HG03045 (cell line): ENCODE measurements at regions not wholly inside any gene's neighbourhood (a gene's known extent, or its start where the extent isn't known, plus 50 kb on each side); places are given as distances from the start of the nearest gene placed in this dataset.

Experiments
- ATAC-seq: cut with Tn5 transposase; IDR thresholded peaks from one replicate; pipeline ENCODE4 v1.9.1; 2021; ENCODE audit warnings: mild to moderate bottlenecking, moderate library complexity; ENCODE audit not compliant: unreplicated experiment

GRCh38 chr6:132868057-132868456, 53.7 kb downstream of the RPS12 start:
- ATAC-seq, result no peak

- peak; percentile 100 for ATAC-seq
Observed at GRCh38 chr6:132872923-132873322, 58.6 kb downstream of the RPS12 start.

DNA sequence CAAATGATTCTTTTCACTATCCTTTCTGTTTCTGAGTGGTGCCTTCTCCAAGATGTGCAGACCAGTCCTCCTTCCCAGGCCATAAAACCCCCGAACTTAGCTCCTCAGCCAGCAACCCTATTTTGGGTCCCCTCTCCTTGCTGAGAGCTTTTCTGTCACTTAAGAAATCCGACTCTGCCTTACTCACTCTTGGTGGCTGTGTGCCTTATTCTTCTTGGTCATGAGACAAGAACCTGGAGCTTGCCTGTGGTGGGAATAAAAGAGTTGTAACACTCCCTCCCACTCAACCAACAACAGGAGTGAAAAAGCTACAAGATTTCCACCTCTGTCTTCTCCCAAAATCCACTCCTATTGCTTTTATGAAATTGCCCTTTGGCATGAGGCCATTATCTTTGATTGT, 62.6 kb downstream of the RPS12 start:
- no peak for ATAC-seq

DNA sequence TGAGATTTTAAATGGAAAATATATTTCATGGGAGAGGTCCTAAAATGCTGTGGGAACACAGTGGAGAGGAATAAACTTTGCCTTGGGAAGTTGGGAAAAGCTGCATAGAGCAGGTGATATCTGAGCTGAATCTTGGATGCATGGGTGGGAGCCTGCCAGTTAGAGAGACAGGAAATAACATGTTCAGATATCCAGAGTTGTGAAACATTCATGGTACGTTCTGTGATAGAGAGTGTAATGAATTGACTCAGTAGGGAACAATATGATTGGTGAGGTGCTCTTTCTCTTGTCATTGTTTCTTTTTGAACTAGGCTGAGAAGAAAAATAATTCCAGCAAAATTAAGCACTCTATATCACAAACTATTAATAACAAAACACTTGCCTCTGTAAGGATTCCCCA, 72.8 kb downstream of the RPS12 start:
- ATAC-seq, result no peak

DNA sequence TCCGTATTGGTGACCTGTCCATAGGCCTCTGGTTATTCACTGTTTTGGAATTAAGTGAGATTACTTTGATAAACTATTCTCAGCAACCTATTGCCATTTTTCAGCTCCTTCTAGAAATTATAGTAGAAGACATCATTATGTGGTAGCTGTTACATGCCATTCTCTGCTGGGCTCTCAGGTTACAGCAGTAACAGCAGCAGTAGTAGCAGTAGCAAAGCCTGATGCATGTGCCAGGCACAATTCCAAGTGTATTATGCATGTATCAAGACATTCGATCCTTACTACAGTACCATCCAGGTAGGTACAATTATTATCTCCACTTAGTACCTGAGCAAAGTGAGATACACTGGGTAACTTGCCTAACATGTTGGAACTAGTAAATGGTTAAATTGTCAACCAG, 74.3 kb downstream of the RPS12 start:
- ATAC-seq, result no peak

GRCh38 chr6:132892929-132893771, 78.8 kb downstream of the RPS12 start:
- no peak for ATAC-seq

DNA sequence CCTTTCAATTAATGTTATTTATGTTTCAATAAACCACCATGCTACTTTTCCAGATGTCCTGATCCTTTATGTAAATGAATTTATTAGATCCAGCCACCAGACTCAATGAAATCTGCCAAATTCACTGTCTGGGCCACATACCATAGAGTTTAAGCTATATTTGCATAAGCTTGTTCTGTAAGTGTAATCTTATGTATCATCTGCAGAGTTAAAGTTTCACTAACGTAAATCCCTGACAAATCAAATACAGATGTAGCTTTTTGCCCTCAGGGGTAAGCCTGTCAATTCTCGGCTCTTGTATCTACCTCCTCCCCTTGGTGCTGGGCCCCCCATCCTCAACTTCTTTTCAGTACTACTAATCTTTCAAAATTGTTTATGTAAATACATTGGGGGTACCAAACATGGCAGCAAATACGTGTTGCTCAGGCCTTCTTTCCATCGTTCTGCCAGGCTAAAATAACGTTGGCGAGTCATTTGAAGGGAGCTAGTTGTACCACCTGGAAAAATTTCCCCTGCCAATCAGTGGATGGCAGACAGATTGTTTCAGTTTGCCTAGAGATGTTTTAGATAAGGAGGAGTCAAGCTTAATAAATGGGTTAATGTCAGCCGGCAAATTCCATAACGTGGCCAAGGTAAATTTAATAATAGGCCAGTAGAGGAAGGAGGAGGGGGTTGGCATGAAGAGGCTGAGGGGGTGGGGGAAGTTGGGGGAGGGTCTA, 79.6 kb downstream of the RPS12 start:
- no peak for ATAC-seq

- no peak for ATAC-seq
Observed at GRCh38 chr6:132898376-132898775, 84.0 kb downstream of the RPS12 start.

DNA sequence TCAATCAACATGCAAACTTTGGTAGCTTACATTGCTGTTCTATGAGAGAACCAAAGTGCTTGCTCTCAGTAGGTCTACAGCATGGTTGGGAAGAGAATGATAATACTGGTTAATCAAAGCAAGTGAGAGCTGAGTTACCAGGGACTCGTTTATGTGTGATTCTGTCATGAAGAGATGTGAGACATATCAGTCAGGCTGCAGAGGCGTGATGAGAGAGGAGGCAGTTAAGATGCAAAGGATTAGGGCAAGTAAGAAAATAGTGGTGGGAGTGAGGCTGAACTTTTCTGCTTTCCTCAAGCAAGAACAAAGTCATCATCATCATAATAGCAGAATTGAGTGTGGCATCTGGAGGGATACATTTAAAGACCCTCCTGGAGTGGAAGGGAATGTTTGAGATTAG, 86.5 kb downstream of the RPS12 start:
- ATAC-seq, result no peak

DNA sequence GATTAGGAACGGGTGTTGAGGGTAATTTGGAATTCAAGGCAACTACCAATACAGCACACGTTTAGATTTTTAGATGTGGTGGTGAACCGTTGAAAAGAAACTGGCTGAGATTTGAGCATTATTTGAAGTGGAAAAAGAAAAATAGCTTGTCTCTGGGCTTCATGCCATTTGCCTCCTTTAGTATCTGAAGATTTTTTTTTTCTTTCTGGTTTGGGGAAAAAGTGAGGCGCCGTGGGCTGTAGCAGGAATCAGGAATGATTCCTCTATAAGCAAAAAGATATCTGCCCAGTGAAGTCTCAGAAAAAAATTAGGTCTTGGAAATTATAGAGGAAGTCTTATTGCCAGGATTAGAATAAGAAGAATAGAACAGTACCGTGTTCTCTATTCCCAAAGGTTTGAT, 88.5 kb downstream of the RPS12 start:
- no peak for ATAC-seq

GRCh38 chr6:132907231-132907630, 92.9 kb downstream of the RPS12 start:
- no peak for ATAC-seq

DNA sequence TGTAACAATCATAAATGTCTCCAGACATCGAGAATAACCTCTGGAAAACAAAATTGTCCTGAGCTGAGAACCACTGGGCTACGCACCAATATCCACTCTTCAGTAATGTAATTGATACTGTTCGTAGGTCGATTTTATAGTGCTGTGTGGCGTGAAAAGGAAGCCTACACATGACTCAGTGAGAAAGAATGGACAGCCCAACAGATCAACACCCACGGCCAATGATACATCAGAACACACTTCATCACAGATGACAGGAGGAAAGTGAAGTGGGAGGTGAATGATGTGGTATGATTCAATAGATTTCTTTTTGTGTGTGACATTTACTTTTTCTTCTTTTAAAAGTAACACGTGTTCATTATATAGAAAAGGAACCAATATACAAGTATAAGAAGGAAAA, 93.5 kb downstream of the RPS12 start:
- no peak for ATAC-seq

- ATAC-seq, result no peak
Observed at GRCh38 chr6:132909742-132910141, 95.4 kb downstream of the RPS12 start.

DNA sequence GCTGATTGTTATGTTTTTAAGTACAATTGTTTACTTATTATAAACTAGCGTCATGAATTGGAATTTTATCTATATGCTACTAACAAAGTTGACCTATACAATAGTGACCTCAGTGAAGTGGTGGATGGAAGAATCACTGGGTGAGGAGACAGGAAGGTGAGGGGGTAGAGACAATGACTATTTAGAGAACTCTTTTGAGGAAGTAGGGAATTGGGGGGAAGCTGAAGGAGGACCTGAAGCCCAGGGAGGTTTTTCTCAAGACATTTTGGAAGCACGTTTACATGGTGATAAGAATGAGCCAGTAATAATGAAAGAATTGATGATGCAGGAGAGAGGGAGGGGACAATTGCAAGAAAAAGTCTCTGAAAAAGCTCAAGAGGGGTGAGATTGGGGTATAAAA, 96.4 kb downstream of the RPS12 start:
- ATAC-seq, result no peak

GRCh38 chr6:132919045-132919860, 104.9 kb downstream of the RPS12 start:
- ATAC-seq, result no peak

GRCh38 chr6:132927713-132928112, 113.3 kb downstream of the RPS12 start:
- no peak for ATAC-seq

GRCh38 chr6:132929141-132929540, 114.8 kb downstream of the RPS12 start:
- ATAC-seq, result no peak

DNA sequence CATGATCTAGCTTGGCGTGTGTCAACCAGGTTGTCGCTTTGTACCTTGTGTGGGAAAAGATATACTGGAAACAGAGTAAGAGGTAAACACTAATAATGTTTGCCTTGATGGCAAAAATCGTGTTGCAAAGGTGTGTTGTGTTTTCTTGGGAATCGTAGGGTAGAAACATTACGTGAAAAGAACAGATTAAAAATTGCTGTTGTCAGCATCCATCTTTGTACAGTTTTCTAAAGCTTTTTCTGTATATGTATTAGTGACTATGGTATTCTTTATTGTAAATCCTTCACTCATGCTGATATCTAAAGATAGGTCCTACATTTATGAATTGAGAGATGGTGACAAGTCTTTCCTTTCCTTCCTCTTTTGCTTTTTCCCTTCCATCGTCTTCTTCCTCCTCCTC, 116.9 kb downstream of the RPS12 start:
- ATAC-seq, result no peak

- no peak for ATAC-seq
Observed at GRCh38 chr6:132931936-132932514, 117.7 kb downstream of the RPS12 start.

DNA sequence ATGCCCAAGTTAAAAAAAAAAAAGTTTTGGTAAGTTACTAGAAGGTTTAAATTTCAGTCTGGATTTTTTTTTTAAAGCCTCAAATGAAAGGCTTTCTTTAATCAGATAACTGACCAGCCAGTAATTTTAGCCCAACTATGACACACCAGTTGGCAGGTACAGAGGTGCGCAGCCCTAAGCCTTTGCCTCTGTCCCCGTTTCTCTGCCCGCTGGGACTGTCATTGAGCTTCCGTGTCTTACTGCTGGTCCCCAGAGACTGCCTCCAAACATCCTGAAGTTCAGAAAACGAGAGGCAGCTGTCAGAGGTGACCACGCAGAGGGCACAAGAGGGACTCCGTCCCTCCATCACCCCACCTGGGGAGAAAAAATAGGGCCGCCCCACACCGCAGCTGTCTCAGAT, 118.2 kb downstream of the RPS12 start:
- ATAC-seq, result no peak

- no peak for ATAC-seq
Observed at GRCh38 chr6:132933090-132933489, 118.7 kb downstream of the RPS12 start.
